ENCODE measurements at regions not wholly inside any gene's neighbourhood (a gene's known extent, or its start where the extent isn't known, plus 50 kb on each side); places are given as distances from the start of the nearest gene placed in this dataset.
"Not testable (repeated sequence)": the region's sequence is repeated elsewhere in the genome, so short reads cannot be mapped to it uniquely, and the experiment has no call there.

DNA sequence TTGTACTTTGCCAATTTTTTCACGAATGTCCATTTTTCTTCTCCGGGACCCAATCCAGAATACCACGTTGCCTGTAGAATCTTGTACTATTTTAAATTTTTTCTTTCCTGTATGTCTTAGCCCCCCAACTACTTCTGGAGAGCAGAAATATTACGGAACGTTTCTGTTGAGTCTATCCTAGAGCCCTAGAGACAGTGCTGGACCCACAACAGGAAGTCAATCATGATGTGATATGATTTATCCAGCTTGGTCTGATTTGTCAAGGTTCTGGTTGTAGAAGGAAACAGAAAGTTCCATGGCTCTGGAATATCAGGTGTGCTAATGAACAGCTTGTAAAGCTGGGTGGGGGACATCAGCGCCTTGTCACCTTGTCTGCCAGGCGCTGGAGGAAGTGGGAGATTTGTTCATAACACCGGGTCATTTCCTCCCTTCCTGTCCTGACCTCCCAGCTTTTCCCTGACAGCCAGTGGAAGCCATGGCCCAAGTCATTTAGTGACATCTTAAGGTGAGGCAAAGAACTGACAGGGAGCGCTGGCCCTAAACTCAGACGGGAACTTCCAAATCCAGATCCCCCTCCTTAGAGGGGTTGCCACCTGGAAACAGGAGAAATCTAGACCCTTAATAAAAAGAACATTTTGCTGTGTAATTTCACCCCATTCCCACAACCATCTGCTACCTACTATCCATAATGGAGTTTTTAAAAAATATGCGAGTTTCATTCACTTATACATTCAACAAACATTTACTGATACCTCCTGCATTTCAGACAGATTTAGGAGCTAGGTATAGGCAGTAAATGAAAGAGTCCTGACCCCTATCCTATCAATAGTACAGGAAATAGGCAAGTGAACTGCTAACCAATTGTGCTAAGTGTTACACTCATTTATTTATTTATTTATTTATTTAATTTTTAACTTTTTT, 130.5 kb downstream of the ZFP64 start:
- DNase-seq (ENCODE audit: low read depth, low spot score): no peak
- TF ChIP-seq, protein P1, sequence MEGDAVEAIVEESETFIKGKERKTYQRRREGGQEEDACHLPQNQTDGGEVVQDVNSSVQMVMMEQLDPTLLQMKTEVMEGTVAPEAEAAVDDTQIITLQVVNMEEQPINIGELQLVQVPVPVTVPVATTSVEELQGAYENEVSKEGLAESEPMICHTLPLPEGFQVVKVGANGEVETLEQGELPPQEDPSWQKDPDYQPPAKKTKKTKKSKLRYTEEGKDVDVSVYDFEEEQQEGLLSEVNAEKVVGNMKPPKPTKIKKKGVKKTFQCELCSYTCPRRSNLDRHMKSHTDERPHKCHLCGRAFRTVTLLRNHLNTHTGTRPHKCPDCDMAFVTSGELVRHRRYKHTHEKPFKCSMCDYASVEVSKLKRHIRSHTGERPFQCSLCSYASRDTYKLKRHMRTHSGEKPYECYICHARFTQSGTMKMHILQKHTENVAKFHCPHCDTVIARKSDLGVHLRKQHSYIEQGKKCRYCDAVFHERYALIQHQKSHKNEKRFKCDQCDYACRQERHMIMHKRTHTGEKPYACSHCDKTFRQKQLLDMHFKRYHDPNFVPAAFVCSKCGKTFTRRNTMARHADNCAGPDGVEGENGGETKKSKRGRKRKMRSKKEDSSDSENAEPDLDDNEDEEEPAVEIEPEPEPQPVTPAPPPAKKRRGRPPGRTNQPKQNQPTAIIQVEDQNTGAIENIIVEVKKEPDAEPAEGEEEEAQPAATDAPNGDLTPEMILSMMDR (IDR thresholded peaks at IDR 0.05; ENCODE audit: insufficient read depth, low read length, missing control alignments): peak; percentile 14
- H3K4me3 ChIP-seq (ENCODE audit: low read depth, low read length): no peak overlapping the region
- POLR2A ChIA-PET: no interaction called here
- CTCF ChIA-PET: interaction anchor here (0.8 to 4.5 kb wide), 7 partner anchors 95 to 1079 kb away, joined by 3 to 22 read pairs (median 3); no protein-coding TSS in a partner anchor

- DNase-seq (ENCODE audit: low read depth, low spot score); POLR2A ChIA-PET; H3K4me3 ChIP-seq (ENCODE audit: low read depth, low read length); CTCF ChIA-PET: not testable (repeated sequence)
Measured at GRCh38 chr20:52057133-52057532, 134.4 kb downstream of the ZFP64 start.

DNA sequence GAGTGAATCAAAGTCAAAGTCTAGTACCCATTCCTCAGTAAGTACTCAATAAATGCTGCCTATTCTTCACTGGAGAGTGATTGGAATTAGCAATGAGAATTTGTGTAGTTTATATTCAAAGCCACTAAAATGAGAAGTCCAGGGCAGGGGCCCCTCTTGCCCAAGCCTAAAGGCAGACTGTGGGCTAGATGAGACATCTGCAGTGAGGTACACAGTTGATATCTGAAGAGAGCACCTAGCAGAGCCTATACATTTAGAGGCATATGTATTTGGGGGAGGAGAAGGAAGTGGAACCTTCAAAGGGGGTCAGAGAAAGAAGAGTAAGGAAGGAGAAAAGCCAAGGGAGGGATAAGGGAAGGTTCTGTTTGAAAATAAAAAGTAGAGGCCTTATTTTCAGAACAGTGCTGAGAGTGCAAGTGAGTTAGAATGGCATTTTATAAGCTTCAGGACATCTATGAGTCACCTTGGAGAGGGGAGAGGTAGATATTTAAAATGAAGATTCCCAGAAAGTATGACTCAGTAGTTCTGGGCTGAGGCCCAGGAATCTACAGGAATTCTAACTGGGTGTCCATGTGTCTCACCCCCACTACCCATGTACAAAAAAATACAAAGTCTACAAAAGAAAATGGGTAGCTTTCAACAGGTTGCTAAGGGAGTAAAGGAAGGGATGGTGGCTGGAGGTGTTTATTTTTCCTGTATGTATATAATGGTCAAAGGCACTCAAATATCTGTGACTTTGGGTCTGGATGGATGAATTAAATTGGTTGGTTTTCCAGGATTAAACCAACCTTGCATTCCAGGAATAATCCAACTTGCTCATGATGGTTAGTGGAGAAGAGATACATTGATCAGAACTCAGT, 135.1 kb downstream of the ZFP64 start:
- ChIA-PET POLR2A (no interaction called here), CTCF (interaction anchor here (0.8 kb wide), 1 partner anchor 356 kb away, joined by 3 read pairs; no protein-coding TSS in a partner anchor)
- TF ChIP-seq, protein P1 (IDR thresholded peaks at IDR 0.05; ENCODE audit: insufficient read depth, low read length, missing control alignments): no peak
- peak; percentile 78 for DNase-seq (ENCODE audit: low read depth, low spot score)
- no peak overlapping the region for H3K4me3 ChIP-seq (ENCODE audit: low read depth, low read length)

DNA sequence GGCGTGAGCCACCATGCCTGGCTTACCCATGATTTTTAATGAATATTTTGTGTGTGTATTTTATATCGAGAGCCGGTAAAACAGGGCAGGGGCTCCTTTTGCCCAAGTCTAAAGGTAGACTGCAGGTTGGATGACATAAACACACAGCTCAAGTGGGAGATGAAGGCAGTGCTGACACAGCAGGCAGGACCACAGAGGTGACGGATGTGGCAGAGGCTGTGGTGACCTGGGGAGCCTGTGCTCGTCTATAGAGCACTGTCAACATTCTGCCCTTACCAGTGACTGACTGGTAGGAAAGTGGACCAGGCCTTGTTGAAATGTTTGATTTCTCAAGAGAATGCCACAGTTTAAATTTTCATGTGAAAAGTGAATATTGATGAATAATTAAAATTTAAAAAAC, 137.5 kb downstream of the ZFP64 start:
- no peak overlapping the region for H3K4me3 ChIP-seq (ENCODE audit: low read depth, low read length)
- ChIA-PET CTCF (no interaction called here), POLR2A (no interaction called here)
- TF ChIP-seq, protein P1 (IDR thresholded peaks at IDR 0.05; ENCODE audit: insufficient read depth, low read length, missing control alignments): no peak
- no peak for DNase-seq (ENCODE audit: low read depth, low spot score)

DNA sequence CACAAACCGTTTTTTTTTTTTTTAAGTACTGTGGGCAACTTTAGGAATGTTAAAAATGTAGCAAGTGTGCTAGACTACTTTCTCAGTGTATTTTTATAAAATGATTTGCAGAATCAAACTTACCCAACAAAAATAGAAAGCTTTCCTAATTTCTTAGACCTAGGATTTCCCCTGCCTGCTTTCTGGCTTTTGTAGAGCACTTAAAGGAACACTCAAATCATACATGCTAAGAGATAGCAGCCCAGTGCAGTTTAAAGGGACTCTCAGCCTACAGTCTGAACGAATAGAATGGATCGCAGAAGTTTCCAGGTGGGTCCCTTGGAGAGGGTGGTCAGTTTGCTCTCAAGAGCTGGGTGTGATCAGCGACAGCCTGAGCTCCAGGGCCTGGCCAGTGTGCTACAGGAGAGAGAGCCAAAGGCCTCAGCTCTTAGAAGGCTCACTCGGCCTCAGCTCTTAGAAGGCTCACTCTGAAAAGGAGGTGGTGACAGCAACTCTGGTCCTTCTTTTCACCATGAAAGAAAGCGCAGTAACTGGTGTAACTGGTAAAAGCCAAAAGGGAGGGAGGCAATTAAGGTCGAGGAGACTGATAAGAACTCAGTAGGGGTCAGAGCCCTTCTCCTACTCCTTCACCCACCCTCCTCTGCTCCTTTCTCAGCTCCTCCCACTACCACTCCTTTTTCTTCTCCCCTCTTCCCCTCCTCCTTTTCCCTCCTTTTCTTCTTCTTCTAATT, 142.4 kb downstream of the ZFP64 start:
- DNase-seq (ENCODE audit: low read depth, low spot score): peak; percentile 40
- H3K4me3 ChIP-seq (ENCODE audit: low read depth, low read length): no peak overlapping the region
- TF ChIP-seq, protein P1 (IDR thresholded peaks at IDR 0.05; ENCODE audit: insufficient read depth, low read length, missing control alignments): no peak
- POLR2A ChIA-PET: no interaction called here
- CTCF ChIA-PET: interaction anchor here (0.9 to 1.7 kb wide), 2 partner anchors 10 to 15 kb away, joined by 4 read pairs; no protein-coding TSS in a partner anchor
